Caki2 (cell line): ENCODE measurements at regions not wholly inside any gene's neighbourhood (a gene's known extent, or its start where the extent isn't known, plus 50 kb on each side); places are given as distances from the start of the nearest gene placed in this dataset.
"Not testable (repeated sequence)": the region's sequence is repeated elsewhere in the genome, so short reads cannot be mapped to it uniquely, and the experiment has no call there.

Source experiments
- DNase-seq: peaks from one replicate; pipeline ENCODE4 v3.0.0-alpha.2; 2015; ENCODE audit warnings: low read depth
- in situ Hi-C: cut with HindIII; loops from 2 replicates; pipeline ENCODE4 v1.10.0; 2016; ENCODE audit warnings: low sequenced_read_pairs, low pct_unique_long_range_greater_than_20kb, mixed read lengths

DNA sequence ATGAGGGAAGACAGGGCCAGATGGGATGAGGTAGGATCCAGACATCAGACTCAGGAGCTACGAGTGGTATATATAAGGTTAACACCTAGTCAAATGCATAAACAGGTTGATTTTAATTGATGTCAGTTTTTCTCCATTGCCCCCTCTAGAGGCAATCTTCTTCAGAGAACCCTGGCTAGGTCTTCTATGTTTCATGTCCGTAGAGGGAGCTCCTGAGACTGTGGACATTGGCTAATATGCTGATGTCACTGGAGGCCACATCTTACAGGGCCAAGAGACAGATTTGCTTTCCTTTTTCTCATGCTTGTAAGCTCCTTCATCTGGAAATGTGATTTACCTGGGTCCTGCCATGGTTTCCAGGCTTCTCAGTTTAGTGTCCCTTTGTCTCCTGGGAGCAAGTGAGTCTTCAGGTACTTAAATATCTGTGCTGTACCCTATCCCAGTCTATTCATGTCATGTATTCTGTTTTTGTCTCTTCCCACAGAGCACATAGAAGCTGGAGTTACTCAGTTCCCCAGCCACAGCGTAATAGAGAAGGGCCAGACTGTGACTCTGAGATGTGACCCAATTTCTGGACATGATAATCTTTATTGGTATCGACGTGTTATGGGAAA is 161.6 kb upstream of the PRSS1 start:
- peak; percentile 65 for DNase-seq
- in situ Hi-C loops = no loop called here

DNA sequence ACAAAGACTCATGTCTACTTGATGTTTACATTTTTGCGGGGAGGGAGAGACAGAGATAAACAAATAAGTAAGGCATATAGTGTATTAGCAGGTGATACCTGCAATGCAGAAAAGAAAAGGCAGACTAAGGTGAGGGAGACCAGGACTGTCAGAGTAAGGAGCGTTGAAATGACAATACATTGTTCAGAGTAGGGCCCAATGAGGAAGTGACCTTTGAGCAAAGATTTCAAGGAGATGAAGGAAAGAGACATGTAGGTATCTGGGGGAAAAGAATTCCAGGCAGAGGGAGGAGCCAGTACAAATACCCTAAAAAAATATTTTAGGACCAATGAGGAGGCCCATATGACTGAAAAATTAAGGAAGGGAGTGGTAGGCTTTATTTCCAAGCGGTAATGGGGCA is 162.7 kb upstream of the PRSS1 start:
- DNase-seq = no peak
- in situ Hi-C loops = no loop called here

DNA sequence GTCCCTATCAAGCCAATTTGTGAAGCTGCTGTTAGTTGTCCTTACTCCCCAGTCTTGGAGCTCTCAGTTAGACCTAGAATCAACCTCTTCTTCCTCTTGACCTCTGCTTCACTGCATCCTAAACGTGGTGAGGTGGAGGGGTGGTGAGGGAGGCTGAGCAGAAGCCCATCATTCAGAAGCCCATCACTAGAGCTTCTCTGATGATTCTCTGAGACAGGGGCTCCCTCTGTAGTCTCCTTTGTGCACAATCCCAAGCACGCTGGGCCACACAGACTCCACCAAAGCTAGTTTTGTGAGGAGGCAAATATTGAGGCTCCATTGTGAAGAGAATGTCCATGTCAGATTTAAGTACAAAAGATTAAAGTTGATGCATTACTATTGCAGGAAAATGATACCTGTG is 163.8 kb upstream of the PRSS1 start:
- no peak for DNase-seq
- in situ Hi-C loops = no loop called here

DNA sequence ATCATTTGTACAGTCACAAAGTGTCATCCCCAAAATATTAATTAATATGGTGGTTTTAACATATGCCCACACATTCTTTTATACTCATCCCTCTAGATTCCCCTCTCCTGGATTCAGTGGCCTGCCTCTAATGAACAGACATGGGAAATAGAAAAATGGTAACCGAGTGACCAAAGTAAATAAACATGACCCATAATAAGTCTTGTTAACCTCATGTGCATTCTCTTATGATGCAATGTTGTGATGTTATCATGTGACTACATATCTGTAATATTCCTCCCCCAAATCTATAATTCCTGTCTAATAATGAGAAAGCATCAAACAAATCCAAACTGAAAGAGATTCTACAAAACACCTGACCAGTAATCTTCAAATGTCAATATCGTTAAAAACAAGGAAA is 164.5 kb upstream of the PRSS1 start:
- no peak for DNase-seq
- in situ Hi-C loops = no loop called here

DNA sequence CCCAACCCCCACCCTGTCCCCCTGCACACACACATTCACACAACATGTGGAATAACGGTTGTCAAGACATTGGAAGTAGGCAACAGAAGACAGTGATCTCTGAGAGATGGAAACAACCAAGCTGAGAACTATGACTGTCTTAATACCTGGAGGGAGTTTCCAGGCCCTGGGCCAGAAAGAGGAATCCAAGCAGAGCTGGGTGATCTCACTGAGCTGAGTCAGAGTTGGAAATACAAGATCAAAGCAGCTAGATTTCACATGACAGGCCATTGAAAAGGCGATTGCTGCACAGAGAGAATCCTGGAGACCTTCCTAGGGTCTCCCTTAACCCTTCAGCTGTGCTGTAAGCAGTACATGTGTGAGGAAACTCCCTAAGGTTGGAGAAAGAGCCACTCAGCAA is 165.8 kb upstream of the PRSS1 start:
- DNase-seq = peak; percentile 76
- in situ Hi-C loops = no loop called here

DNA sequence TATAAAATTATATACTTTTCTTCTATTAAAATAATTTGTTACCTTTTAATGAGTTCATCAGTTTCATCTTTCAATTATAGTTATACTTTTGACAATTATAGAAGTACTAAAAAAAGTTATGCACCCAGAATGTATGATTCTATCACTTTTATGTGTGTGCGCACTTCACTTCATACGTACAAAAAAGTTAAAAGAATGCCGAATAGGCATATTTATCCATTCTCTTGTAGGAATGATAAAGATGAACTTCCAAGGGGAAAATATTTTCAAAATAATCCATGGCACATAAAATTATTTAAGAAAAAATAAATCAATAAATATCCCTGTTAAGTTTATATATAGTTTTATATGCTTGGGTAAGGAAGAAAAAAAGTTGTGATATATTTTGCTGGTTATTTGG is 166.9 kb upstream of the PRSS1 start:
- no peak for DNase-seq
- in situ Hi-C loops = no loop called here

DNA sequence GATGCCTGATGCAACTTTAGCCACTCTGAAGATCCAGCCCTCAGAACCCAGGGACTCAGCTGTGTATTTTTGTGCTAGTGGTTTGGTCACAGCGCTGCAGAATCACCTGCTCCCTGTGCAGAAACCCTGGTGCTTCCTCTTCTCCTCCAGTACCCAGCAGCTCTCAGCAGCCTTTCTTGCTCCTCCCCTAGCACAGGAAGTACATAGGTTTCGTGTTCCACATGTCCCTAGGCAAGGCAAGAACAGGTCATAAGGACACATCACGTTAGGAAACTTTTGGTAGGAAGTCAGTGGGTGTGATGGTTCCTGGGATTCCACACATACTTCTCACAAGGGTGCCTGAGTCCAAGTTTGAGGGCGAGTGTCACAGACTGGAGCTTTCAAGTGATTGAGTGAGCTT is 167.9 kb upstream of the PRSS1 start:
- no peak for DNase-seq
- in situ Hi-C loops = no loop called here

DNA sequence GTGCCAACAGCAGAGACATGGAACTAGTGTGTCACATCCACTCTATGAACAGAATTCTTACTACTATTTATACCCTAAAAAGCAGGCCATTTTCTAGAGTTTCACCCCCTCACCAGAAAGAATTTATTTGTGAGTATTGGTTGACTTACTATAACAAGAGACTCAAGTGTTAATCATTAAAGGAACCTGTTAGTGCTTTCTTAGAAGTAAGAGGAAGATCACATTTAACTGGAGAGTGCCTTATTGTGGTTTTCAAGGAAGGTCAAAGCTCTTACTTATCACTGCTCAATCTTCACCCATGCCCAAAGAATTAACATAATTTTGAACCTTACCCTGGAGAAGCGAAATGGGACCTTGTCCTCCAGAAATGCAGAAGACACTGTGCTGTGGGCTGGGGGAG is 169.3 kb upstream of the PRSS1 start:
- in situ Hi-C loops = no loop called here
- no peak for DNase-seq

DNA sequence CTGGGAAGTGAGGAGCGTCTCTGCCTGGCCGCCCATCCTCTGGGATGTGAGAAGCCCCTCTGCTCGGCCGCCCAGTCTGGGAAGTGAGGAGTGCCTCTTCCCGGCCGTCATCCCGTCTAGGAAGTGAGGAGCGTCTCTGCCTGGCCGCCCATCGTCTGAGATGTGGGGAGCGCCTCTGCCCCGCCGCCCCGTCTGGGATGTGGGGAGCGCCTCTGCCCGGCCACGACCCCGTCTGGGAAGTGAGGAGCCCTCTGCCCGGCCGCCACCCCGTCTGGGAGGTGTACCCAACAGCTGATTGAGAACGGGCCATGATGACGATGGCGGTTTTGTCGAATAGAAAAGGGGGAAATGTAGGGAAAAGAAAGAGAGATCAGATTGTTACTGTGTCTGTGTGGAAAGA is 173.9 kb upstream of the PRSS1 start:
- in situ Hi-C loops, DNase-seq: not testable (repeated sequence)

DNA sequence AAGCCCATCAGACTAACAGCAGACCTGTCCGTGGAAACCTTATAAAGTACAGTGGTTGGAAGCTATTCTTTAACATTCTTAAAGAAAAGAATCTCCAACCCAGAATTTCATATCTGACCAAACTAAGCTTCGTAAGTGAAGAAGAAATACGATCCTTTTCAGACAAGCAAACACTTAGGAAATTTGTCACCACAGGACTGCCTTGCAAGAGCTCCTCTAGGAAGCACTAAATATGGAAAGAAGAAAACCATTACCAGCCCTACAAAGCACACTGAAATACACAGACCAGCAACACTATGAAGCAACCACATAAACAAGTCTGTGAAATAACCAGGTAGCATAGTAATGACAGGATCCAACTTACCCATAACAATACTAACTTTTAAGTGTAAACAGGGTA is 177.7 kb upstream of the PRSS1 start:
- DNase-seq = no peak

DNA sequence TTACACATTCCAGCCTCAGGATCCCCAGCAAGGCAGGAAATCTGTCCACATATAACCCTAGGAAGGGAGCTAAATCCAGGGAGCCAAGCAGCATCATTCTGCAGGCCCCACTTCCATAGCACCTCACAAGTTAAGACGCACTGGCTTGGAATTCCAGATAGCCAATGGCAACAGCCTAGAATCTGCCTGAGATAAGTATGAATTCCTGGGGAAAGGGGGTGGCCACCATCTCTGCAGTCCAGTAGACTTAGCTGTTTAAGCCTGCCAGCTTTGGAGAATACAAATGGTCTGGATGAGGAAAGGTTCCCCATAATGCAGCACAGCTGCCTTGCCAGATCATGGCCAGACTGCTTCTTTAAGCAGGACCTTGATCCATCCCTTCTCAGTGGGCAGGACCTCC is 179.4 kb upstream of the PRSS1 start:
- in situ Hi-C loops = no loop called here
- no peak for DNase-seq

More for the DNA sequence above, 177.7 kb upstream of the PRSS1 start:
- in situ Hi-C loops = no loop called here

DNA sequence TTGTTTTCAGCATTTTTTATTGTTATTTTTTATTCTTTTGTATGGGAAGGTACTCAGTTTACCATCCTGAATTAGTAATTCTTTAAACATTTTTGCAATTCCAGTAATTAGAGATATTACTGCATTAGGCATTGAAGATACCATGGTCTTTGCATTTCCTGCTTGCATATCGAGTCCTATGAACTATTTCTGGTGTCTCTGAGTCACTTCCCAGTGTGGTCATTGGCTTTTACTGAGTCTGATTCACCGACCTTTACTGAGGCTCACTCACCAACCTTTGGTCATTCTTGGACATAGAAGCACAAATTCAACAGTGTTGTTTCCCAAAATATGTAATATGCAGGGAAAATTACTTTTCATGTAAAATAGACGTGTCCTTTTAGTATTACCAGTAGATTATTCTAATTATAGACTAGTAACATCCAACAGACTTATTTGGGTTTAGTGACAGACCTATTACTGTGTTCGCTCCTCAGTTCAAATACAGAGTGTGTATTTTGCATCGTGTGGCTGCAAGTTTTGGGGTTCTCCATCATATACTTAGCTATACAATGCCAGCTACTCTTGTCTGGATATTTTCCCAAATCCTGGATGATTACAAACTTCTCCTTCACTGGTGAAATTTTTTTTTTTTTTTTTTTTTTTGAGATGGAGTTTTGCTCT is 180.7 kb upstream of the PRSS1 start:
- DNase-seq = no peak
- in situ Hi-C loops = no loop called here

DNA sequence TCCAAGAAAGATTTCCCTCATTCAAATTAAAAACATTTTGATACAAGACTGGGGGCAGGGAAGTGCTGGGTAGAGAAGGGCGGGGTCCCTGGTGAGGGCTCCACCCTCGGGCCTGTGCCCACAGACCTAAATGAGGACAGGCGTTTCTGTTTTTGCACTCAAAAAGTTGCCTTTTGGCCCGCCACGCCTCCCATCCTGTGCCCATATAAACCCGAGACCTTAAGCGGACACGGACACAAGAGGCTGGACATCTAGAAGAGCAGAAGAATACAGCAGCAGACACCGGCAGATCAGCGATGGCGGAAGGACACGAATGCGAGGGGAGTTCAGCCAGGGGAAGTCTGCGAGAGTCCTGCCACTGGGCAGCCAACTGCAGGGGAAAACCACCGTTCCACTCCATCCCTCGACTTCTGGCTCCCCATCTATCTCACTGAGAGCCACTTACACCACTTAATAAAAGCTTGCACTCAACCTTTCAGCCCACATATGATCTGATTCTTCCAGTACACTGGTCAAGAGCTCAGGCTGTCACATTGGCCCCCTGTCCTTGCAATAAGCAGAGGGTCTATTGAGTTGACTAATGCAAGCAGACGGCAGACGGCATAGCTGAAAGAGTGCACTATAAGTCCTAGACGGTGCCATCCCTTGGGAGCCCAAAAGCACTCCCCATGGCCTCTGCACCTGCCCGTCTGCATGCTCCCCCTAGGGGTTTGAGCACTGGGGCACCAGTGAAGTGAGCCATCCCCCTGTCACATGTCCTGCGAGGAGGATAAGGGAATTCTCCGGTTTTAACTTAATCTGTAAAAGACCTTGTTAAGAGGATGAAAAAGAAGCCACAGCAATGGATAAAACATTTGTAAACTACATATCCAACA is 181.8 kb upstream of the PRSS1 start:
- DNase-seq = no peak
- in situ Hi-C loops = no loop called here

DNA sequence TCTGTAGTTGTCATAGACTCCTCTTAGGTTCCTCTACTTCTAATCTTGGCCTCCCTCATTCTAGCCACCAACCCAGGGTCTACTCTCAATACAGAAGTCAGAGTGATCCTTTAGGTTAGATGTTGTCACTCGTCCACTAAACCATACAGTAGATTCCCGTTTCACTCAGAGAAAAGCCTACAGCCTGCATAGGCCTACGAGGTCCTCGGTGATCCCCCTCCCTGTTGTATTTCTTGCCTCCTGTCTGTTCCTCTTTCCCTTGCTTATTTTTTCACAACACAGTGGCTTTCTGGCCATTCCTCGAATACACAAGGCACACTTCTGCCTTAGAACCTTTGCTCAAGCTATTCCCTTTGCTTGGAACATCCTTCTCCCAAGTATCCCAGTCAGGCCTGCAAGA is 183.0 kb upstream of the PRSS1 start:
- in situ Hi-C loops = no loop called here
- no peak for DNase-seq

DNA sequence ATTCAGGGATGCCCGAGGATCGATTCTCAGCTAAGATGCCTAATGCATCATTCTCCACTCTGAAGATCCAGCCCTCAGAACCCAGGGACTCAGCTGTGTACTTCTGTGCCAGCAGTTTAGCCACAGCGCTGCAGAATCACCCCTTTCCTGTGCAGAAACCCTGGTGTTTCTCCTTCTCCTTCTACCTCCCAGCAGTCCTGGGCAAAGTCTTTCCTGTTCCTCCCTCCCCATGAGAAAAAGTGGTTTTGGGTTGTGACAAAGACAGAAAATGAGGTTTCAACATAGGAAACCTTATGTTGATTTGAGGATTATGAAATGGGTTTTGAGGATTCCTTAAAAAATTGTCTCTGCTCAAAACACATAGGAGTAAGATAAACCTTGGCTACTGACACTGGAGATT is 185.1 kb upstream of the PRSS1 start:
- in situ Hi-C loops = not testable (repeated sequence)

DNA sequence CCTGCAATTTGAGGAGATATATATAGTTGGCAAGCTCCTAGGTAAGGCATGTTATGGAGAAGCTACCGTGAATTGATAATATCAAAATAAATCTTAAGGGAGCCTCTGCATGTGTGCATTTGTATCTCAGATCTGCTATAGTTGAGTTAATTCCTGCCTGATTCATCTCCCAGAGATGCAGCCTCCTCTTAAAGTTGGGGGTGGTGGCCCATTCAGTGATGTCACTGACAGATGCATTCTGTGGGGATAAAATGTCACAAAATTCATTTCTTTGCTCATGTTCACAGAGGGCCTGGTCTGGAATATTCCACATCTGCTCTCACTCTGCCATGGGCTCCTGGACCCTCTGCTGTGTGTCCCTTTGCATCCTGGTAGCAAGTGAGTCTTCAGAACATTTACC is 185.8 kb upstream of the PRSS1 start:
- in situ Hi-C loops = no loop called here
- DNase-seq = no peak

More for the DNA sequence above, 185.1 kb upstream of the PRSS1 start:
- not testable (repeated sequence) for DNase-seq

DNA sequence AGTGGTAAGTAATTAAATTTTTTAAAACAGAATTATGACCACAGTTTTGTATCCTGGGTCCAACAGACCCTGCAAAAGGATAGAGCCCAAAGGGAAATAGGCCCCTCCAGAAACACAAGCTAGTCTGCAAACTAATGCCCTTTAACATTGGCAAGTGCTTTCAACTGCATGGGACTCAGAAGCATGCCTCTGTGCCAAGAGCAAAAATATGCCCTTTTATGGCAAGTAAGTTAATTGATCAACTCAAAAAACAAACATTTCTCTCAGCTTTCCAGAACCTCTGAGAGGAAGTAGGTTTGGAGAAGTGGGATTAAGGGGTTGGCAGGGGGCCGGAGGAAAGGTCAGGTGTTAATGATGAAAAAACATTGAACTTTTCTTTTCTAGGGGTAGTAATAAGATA is 186.6 kb upstream of the PRSS1 start:
- no peak for DNase-seq
- in situ Hi-C loops = no loop called here

DNA sequence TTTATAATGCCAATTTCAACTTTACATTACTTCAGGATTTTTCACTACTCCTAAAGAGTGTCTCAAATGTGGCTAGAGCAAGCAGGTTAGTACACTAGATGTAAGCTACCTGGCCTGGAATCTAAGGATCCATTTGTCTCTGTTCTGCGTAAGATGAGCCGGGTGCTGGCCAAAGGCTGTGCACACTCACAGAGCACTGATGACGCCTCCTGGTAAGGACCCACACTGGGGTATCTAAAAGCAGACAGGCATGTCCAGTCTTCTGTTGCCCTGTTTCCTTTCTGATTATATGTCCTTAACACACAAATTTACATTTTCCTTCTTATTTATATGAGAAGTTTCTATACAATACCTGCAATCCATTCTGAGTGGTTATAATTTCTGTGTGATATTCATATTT is 187.9 kb upstream of the PRSS1 start:
- DNase-seq, in situ Hi-C loops: not testable (repeated sequence)

DNA sequence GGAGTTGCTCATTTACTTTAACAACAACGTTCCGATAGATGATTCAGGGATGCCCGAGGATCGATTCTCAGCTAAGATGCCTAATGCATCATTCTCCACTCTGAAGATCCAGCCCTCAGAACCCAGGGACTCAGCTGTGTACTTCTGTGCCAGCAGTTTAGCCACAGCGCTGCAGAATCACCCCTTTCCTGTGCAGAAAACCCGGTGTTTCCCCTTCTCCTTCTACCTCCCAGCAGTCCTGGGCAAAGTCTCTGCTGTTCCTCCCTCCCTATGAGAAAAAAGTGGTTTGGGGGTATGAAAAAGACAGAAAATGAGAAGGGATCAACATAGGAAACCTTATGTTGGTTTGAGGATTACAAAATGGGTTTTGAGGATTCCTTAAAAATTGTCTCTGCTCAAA is 188.5 kb upstream of the PRSS1 start:
- in situ Hi-C loops, DNase-seq: not testable (repeated sequence)
